Liver (tissue), 7 donors: ENCODE measurements at regions not wholly inside any gene's neighbourhood (a gene's known extent, or its start where the extent isn't known, plus 50 kb on each side); places are given as distances from the start of the nearest gene placed in this dataset.

ENCODE experiments used
- DNase-seq: peaks from one replicate; pipeline ENCODE4 v3.0.0-alpha.2; 2017; ENCODE audit warnings: low spot score
- H3K27ac ChIP-seq, 2 donors: one replicate each; pipeline ENCODE4 v1.7.0; 2013; ENCODE audit warnings: inconsistent platforms in 2 of 2, low read length in 2 of 2, control low read depth in 1 of 2, low read depth in 1 of 2, mild to moderate bottlenecking in 1 of 2
- H3K27me3 ChIP-seq, 4 donors: one replicate each; pipeline versions ENCODE4 v1.6.1 to v1.7.0; 2013; ENCODE audit warnings: low read length in 3 of 4, inconsistent platforms in 1 of 4, mild to moderate bottlenecking in 1 of 4, moderate library complexity in 1 of 4; ENCODE audit not compliant: control insufficient read depth in 4 of 4, insufficient read depth in 4 of 4
- H3K36me3 ChIP-seq, 4 donors: one replicate each; pipeline versions ENCODE4 v1.6.1 to v1.7.0; 2013; ENCODE audit warnings: low read length in 3 of 4, mild to moderate bottlenecking in 3 of 4, low read depth in 1 of 4, moderate library complexity in 1 of 4; ENCODE audit not compliant: control insufficient read depth in 4 of 4, insufficient read depth in 3 of 4
- H3K4me1 ChIP-seq, 4 donors: one replicate each; pipeline versions ENCODE4 v1.6.1 to v1.7.0; 2013; ENCODE audit warnings: low read length in 3 of 4, mild to moderate bottlenecking in 3 of 4, moderate library complexity in 1 of 4; ENCODE audit not compliant: control insufficient read depth in 4 of 4, insufficient read depth in 4 of 4
- H3K4me3 ChIP-seq, 3 donors: one replicate each; pipeline versions ENCODE4 v1.6.1 to v1.7.0; 2013; ENCODE audit warnings: low read length in 3 of 3, control low read depth in 1 of 3, low read depth in 1 of 3, mild to moderate bottlenecking in 1 of 3
- H3K9ac ChIP-seq, 2 donors: one replicate each; pipeline ENCODE4 v1.7.0; 2013; ENCODE audit warnings: low read length in 2 of 2, mild to moderate bottlenecking in 2 of 2, moderate library complexity in 2 of 2, control low read depth in 1 of 2, low read depth in 1 of 2
- H3K9me3 ChIP-seq, 4 donors: one replicate each; pipeline versions ENCODE4 v1.6.1 to v1.7.0; 2013; ENCODE audit warnings: low read length in 3 of 4; ENCODE audit not compliant: control insufficient read depth in 4 of 4
- EGR1 ChIP-seq, 2 donors: IDR thresholded peaks; 2 replicates each; pipeline ENCODE4 v1.6.1; 2016 to 2018; ENCODE audit warnings: antibody characterized with exemption in 2 of 2, low read depth in 2 of 2
- GABPA ChIP-seq, 2 donors: IDR thresholded peaks in 1 of 2; conservative IDR thresholded peaks in 1 of 2; 2 replicates each; pipeline ENCODE4 v1.6.1; 2016; ENCODE audit warnings: antibody characterized with exemption in 2 of 2, mild to moderate bottlenecking in 1 of 2, moderate library complexity in 1 of 2
- HNF4A ChIP-seq, 2 donors: conservative IDR thresholded peaks; 2 replicates each; pipeline ENCODE4 v1.6.1; 2016; ENCODE audit warnings: antibody characterized with exemption in 2 of 2, mild to moderate bottlenecking in 2 of 2
- HNF4G ChIP-seq: IDR thresholded peaks from 2 replicates; pipeline ENCODE4 v1.6.1; 2016; ENCODE audit warnings: antibody characterized with exemption
- JUND ChIP-seq, 2 donors: IDR thresholded peaks; 2 replicates each; pipeline ENCODE4 v1.6.1; 2016; ENCODE audit warnings: antibody characterized with exemption in 2 of 2
- NR2F2 ChIP-seq: IDR thresholded peaks from 2 replicates; pipeline ENCODE4 v1.6.1; 2016; ENCODE audit warnings: antibody characterized with exemption
- RXRA ChIP-seq, 2 donors: IDR thresholded peaks; 2 replicates each; pipeline ENCODE4 v1.6.1; 2017 to 2018; ENCODE audit warnings: antibody characterized with exemption in 2 of 2, mild to moderate bottlenecking in 1 of 2
- SP1 ChIP-seq: IDR thresholded peaks from 2 replicates; pipeline ENCODE4 v1.6.1; 2018; ENCODE audit warnings: antibody characterized with exemption, mild to moderate bottlenecking
- TAF1 ChIP-seq: conservative IDR thresholded peaks from 2 replicates; pipeline ENCODE4 v1.6.1; 2016; ENCODE audit warnings: antibody characterized with exemption, mild to moderate bottlenecking
- YY1 ChIP-seq: IDR thresholded peaks from 2 replicates; pipeline ENCODE4 v1.6.1; 2016; ENCODE audit warnings: antibody characterized with exemption, mild to moderate bottlenecking
- TF ChIP-seq, protein P1 (sequence below): fragments of 150-350 bp; IDR thresholded peaks from 2 replicates; pipeline ENCODE4 v1.5.1; 2017; ENCODE audit warnings: improper control_type of control experiment, low read depth, low read length; ENCODE audit not compliant: missing input control
- TF ChIP-seq, protein P2 (sequence below): IDR thresholded peaks from 2 replicates; pipeline ENCODE4 v1.6.1; 2016; ENCODE audit warnings: antibody characterized with exemption
- TF ChIP-seq, protein P3 (sequence below): IDR thresholded peaks from 2 replicates; pipeline ENCODE4 v1.6.1; 2016; ENCODE audit warnings: antibody characterized with exemption
- TF ChIP-seq, protein P4 (sequence below): IDR thresholded peaks from 2 replicates; pipeline ENCODE4 v1.6.1; 2016; ENCODE audit warnings: antibody characterized with exemption, mild to moderate bottlenecking
- TF ChIP-seq, protein P5 (sequence below): IDR thresholded peaks from 2 replicates; pipeline ENCODE4 v1.6.1; 2016; ENCODE audit warnings: antibody characterized with exemption
- donor health status: healthy.
- donor health status: healthy.
- donor health status: healthy.
- donor health status: healthy.

DNA sequence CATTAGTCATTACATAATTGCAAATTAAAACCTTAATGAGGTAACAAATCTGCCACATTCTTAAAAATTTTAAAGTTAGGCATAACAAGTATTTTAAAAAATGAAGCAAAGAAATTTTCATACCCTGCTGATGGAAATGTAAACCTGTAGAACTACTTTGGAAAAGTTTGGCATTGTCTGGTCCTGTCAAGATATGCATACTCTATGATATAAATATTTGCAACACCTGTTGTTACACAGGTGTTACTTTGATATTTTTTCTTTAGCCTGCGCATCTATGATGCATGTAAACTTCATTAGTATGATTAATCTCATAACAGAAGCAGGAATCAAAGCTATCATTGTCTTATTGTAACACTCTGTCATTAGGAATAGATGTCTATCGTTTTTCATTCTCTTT lies 634.3 kb downstream of the TRIB2 start (continued):
- TF ChIP-seq, protein P1, sequence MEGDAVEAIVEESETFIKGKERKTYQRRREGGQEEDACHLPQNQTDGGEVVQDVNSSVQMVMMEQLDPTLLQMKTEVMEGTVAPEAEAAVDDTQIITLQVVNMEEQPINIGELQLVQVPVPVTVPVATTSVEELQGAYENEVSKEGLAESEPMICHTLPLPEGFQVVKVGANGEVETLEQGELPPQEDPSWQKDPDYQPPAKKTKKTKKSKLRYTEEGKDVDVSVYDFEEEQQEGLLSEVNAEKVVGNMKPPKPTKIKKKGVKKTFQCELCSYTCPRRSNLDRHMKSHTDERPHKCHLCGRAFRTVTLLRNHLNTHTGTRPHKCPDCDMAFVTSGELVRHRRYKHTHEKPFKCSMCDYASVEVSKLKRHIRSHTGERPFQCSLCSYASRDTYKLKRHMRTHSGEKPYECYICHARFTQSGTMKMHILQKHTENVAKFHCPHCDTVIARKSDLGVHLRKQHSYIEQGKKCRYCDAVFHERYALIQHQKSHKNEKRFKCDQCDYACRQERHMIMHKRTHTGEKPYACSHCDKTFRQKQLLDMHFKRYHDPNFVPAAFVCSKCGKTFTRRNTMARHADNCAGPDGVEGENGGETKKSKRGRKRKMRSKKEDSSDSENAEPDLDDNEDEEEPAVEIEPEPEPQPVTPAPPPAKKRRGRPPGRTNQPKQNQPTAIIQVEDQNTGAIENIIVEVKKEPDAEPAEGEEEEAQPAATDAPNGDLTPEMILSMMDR: no peak

DNA sequence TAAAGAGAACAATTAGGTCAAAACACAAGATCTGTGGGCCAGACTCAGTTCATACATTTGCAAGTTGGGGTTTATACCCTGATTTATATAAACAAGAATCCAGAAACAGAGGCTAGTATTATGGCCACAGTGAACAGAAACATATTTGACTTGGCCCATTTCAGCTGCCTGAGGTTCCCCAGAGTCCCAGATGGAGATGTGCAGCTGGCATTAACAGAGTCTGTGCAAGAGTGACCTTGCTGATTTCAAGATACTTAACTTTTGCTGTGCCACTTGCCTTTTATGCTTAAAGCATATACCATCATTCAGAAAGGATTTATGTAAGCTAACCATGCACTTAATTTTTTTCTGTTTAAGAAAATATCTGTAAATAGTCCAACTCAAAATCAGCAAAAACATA lies 636.3 kb downstream of the TRIB2 start:
- no peaks in the 10 kb centered on the region for H3K36me3 ChIP-seq
- H3K27ac ChIP-seq: no peak overlapping the region
- TF ChIP-seq NR2F2 (no peak), JUND (IDR thresholded peaks at IDR 0.05) (no peak), HNF4G (no peak), YY1 (no peak), GABPA (IDR thresholded peaks at IDR 0.05 in 1 of 2, conservative IDR thresholded peaks at IDR 0.05 in 1 of 2) (no peak), SP1 (no peak), RXRA (IDR thresholded peaks at IDR 0.05) (no peak), EGR1 (IDR thresholded peaks at IDR 0.05; ENCODE audit: low read depth in 2 of 2) (no peak), TAF1 (no peak), HNF4A (conservative IDR thresholded peaks at IDR 0.05) (no peak)
- TF ChIP-seq, protein P1: no peak
- TF ChIP-seq, protein P2, sequence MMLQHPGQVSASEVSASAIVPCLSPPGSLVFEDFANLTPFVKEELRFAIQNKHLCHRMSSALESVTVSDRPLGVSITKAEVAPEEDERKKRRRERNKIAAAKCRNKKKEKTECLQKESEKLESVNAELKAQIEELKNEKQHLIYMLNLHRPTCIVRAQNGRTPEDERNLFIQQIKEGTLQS: no peak
- TF ChIP-seq, protein P3, sequence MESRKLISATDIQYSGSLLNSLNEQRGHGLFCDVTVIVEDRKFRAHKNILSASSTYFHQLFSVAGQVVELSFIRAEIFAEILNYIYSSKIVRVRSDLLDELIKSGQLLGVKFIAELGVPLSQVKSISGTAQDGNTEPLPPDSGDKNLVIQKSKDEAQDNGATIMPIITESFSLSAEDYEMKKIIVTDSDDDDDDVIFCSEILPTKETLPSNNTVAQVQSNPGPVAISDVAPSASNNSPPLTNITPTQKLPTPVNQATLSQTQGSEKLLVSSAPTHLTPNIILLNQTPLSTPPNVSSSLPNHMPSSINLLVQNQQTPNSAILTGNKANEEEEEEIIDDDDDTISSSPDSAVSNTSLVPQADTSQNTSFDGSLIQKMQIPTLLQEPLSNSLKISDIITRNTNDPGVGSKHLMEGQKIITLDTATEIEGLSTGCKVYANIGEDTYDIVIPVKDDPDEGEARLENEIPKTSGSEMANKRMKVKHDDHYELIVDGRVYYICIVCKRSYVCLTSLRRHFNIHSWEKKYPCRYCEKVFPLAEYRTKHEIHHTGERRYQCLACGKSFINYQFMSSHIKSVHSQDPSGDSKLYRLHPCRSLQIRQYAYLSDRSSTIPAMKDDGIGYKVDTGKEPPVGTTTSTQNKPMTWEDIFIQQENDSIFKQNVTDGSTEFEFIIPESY: no peak
- TF ChIP-seq, protein P4, sequence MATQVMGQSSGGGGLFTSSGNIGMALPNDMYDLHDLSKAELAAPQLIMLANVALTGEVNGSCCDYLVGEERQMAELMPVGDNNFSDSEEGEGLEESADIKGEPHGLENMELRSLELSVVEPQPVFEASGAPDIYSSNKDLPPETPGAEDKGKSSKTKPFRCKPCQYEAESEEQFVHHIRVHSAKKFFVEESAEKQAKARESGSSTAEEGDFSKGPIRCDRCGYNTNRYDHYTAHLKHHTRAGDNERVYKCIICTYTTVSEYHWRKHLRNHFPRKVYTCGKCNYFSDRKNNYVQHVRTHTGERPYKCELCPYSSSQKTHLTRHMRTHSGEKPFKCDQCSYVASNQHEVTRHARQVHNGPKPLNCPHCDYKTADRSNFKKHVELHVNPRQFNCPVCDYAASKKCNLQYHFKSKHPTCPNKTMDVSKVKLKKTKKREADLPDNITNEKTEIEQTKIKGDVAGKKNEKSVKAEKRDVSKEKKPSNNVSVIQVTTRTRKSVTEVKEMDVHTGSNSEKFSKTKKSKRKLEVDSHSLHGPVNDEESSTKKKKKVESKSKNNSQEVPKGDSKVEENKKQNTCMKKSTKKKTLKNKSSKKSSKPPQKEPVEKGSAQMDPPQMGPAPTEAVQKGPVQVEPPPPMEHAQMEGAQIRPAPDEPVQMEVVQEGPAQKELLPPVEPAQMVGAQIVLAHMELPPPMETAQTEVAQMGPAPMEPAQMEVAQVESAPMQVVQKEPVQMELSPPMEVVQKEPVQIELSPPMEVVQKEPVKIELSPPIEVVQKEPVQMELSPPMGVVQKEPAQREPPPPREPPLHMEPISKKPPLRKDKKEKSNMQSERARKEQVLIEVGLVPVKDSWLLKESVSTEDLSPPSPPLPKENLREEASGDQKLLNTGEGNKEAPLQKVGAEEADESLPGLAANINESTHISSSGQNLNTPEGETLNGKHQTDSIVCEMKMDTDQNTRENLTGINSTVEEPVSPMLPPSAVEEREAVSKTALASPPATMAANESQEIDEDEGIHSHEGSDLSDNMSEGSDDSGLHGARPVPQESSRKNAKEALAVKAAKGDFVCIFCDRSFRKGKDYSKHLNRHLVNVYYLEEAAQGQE: no peak
- TF ChIP-seq, protein P5, sequence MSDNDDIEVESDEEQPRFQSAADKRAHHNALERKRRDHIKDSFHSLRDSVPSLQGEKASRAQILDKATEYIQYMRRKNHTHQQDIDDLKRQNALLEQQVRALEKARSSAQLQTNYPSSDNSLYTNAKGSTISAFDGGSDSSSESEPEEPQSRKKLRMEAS: no peak
- no peaks in the 10 kb centered on the region for H3K9me3 ChIP-seq
- no peaks in the 10 kb centered on the region for H3K27me3 ChIP-seq
- no peak overlapping the region for H3K9ac ChIP-seq
- no peak overlapping the region for H3K4me3 ChIP-seq
- no peaks in the 10 kb centered on the region for H3K4me1 ChIP-seq
- no peak for DNase-seq
